HG02885 (cell line): ENCODE measurements at regions not wholly inside any gene's neighbourhood (a gene's known extent, or its start where the extent isn't known, plus 50 kb on each side); places are given as distances from the start of the nearest gene placed in this dataset.

ENCODE experiments used
- ATAC-seq: cut with Tn5 transposase; IDR thresholded peaks from one replicate; pipeline ENCODE4 v1.9.1; 2021; ENCODE audit warnings: mild to moderate bottlenecking; ENCODE audit not compliant: unreplicated experiment, poor library complexity

DNA sequence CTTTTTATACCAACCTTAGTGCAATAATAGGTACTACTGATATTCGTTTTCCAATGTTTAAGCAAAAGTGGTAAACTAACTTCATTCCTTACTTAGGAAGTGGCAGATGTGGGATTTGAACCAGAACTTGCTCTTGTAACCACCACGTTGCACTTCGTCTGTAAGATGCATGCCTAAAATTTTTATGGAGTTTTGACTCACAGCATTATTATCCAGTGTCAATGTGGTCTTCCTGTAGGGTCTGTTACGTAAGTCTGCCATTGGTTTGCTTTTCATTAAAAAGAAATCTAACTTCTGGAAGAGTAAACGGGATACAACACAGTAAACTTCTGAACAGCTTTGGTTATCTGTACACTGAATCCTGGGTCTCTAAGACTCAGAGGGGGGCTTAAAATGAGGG is 521.0 kb upstream of the WWC1 start:
- no peak for ATAC-seq

DNA sequence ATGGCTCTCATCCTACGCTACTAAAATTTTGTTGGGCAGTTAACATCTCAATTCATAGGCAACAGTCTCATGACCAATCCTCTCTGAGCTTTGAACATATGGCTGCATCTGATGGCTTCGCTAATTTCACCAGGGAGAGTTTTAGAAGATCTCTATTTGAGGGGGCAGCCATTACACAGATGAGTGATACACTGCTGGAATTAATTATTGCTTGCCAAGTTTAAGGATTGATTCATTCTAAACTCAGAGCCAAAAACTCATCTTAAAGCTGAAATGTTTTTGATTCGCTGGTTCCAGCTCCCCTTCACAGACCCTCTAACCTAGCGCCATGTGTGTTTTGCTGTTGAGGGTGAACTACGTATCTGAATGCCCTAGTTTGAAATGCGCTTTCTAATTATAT is 519.9 kb upstream of the WWC1 start:
- no peak for ATAC-seq

DNA sequence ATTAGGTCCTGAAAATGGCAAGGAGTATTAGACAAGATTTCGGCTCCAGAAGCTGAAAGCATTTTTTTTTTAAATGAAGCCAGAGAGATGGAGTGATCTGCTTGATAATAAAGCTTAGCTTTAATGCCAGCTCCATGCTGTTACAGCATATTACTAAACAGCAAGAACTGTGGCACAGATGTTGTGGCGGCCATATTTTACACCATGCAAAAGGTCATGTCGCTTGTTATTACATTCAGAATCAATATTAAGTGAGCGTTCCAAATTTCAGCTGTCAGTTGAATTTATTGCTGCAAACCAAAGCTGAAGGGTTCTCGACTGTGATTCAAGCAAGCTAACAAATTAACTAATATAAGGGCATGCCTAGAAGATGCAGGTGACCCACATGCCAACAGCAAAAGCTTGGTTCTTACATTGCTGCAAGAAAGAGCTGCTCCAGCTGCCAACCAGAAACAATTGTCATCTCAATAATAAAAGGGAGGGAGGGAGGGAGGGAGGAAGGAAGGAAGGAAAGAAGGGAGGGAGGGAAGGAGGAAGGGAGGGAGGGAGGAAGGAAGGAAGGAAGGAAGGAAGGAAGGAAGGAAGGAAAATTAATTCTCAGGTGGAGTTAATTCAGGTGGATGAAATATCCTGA is 517.7 kb upstream of the WWC1 start:
- no peak for ATAC-seq

GRCh38 chr5:167777746-167778145 is 513.7 kb upstream of the WWC1 start:
- ATAC-seq, result no peak

DNA sequence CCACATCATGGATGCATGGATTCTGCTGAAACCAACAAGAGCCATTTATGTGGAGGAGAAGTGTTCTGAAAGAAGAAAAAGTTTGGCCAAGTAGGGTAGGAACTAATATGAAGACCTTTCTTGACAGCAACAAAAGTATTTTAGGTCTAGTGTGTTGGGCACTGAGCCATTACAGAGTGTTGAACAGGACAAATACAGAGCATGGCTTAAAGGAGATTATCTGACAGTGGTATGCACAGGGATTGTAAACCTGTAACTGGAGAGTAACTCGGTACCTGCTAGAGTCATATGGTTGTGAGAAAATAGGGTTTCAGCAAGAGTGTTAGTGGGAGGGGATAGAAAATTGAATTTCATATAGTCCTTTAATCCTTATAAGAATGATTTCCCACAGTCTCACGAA is 513.2 kb upstream of the WWC1 start:
- ATAC-seq, result no peak

DNA sequence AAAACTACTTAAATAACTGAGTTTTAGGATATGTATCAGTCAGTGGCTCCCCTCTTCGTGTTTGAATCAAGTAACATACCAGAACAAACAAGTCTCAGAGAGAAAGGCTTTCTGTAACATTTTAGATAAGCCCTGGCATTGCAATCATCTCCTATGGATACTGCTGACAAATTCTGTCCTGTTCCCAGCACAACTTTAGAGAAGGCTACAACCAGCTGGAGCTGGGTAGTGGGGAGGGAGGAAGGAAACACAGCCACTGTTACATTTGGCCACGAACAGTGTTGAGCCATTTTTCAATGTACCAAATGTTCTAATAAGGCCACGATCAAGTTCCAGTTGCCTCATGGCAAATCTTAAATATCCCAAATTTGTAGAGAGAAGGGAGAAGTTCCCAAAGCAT is 511.8 kb upstream of the WWC1 start:
- ATAC-seq, result no peak

- no peak for ATAC-seq
These were observed 511.3 kb upstream of the WWC1 start for GRCh38 chr5:167780177-167780576.

GRCh38 chr5:167783145-167783817 is 508.2 kb upstream of the WWC1 start:
- ATAC-seq, result no peak

- ATAC-seq, result no peak
These were observed 506.3 kb upstream of the WWC1 start for GRCh38 chr5:167785106-167785505.

DNA sequence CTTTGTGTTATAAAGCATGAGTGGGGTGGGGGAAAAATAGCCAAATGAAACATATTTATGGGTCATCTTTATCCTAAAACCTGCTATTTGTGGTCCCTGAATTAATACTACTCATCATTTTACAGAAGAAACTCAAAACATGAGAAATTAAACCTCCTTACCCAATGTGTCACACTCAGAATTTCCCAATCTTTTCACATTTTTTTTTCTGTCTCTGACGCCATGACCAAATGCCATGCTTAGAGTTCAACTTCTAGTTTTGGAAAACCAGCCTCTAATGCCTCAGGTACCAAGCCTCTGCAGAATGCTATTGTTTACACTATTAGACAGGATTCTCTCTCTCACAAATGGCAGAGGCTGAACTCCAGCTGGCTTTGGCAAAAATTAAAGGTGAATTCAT is 505.5 kb upstream of the WWC1 start:
- ATAC-seq, result no peak

DNA sequence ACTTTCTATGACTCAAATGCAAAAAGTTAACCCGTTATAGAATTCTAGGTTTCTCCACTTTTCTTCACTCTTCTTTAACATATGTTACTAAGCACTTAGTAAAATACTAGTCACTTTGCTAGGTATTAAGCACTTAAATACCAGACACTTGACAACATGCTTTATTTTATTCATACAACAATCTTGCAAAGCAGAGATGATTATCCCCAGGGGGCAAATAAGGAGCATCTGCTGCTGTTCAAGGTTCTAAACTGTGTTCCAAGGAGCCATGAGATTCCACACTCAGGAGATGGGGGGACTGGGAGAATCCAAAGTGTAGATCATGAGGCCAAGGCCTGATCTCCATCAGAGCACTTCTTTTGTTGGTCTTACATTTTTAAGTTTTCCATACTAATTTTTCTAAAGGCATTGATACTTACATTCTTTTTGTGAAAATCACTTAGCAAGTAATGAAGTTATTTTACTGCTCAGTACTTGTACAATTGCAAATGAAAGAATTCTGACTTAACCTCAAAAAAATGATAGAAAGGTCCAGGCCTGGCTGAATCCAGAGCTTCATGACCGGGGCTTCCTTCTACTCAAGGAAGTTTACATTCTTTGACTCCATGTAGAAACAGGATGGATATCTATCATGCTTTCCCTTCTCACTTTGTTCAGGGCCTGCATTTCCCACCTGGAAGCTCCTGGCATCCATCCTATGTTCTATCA is 504.4 kb upstream of the WWC1 start:
- no peak for ATAC-seq

GRCh38 chr5:167790045-167790444 is 501.4 kb upstream of the WWC1 start:
- ATAC-seq, result no peak

GRCh38 chr5:167790462-167791260 is 500.8 kb upstream of the WWC1 start:
- no peak for ATAC-seq

- ATAC-seq, result no peak
These were observed 498.9 kb upstream of the WWC1 start for GRCh38 chr5:167792514-167792913.

- ATAC-seq, result no peak
These were observed 497.7 kb upstream of the WWC1 start for GRCh38 chr5:167793700-167794099.

- ATAC-seq, result no peak
These were observed 497.3 kb upstream of the WWC1 start for GRCh38 chr5:167794121-167794520.

- ATAC-seq, result no peak
These were observed 494.8 kb upstream of the WWC1 start for GRCh38 chr5:167796672-167797071.

DNA sequence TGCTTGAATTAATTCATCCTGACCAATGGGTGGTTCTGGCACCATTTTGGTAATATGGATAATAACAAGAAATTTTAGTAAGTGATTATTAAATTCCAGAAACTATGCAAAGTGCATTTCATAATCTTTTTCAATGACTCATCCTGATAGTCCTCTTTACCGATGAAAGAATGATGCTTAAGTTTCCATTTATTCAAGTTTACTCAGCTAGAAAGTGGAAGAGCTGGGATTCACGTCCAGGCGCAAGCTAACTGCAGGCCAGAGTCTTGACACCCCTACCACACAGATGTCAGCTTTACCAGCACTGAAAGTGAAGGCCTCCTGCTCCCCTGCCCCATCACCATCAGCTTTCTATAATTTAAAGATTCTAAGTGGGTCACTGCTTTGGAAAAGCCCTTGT is 493.5 kb upstream of the WWC1 start:
- no peak for ATAC-seq

DNA sequence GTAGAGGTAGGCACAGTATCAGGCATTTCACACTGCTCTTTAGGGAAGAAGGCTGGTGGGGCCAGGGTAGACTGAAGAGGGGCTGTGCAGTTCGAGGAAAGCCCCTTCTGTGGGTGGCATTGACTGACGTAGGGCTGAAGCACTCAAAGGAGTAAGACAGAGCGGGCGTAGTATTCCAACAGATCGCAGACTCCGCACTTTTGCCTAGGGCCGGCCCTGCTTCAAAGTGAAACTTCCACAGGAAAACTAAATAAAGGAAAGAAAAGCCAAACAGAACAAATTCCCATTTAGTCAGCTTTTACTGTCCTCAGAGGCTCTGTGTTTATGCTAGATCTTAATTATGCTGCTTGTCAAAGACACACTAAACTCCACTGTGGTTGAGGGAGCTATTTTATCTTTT is 493.0 kb upstream of the WWC1 start:
- no peak for ATAC-seq

- ATAC-seq, result no peak
These were observed 491.0 kb upstream of the WWC1 start for GRCh38 chr5:167800427-167800826.

GRCh38 chr5:167801999-167802398 is 489.4 kb upstream of the WWC1 start:
- ATAC-seq, result no peak
